ENCODE measurements at regions not wholly inside any gene's neighbourhood (a gene's known extent, or its start where the extent isn't known, plus 50 kb on each side); places are given as distances from the start of the nearest gene placed in this dataset.

- TF ChIP-seq CTCF (IDR thresholded peaks at IDR 0.05; ENCODE audit: insufficient read depth, low read depth, low read length) (no peak), EZH2 (IDR thresholded peaks at IDR 0.05; ENCODE audit: insufficient read depth, low read length) (no peak)
Measured at GRCh38 chr11:29282088-29282487, 734.7 kb downstream of the KCNA4 start.
